Activated CD4-positive, alpha-beta memory T cell treated with anti-CD3 and anti-CD28 coated beads, Interleukin-2, amount 10 ng/mL, durations not matched to agents 7 days and 5 days (primary cell): ENCODE measurements at regions not wholly inside any gene's neighbourhood (a gene's known extent, or its start where the extent isn't known, plus 50 kb on each side); places are given as distances from the start of the nearest gene placed in this dataset.
A peak's percentile ranks its signal among the peaks of the same experiment; 100 is the strongest.

Experiments
- CTCF ChIA-PET: fragments of 350-600 bp; sonication (Branson Sonifier 250); formaldehyde crosslinking; loops from one replicate; lab custom pipeline; 2021; ENCODE audit warnings: antibody characterized with exemption, inconsistent platforms; lab: Charles Lee
- POLR2A ChIA-PET: fragments of 350-600 bp; sonication (Branson Sonifier 250); formaldehyde crosslinking; loops from one replicate; lab custom pipeline; 2021; ENCODE audit warnings: antibody characterized with exemption; lab: Charles Lee
- DNase-seq: peaks from one replicate; pipeline ENCODE4 v3.0.0-alpha.2; 2020
- H3K27ac Mint-ChIP-seq: one replicate; pipeline ENCODE4 v1.8.0; 2021; ENCODE audit warnings: mild to moderate bottlenecking, mixed read lengths
- H3K27me3 Mint-ChIP-seq: one replicate; pipeline ENCODE4 v1.8.0; 2021; ENCODE audit warnings: mixed read lengths
- H3K36me3 Mint-ChIP-seq: one replicate; pipeline ENCODE4 v1.8.0; 2021; ENCODE audit warnings: low read depth, mixed read lengths
- H3K4me1 Mint-ChIP-seq: one replicate; pipeline ENCODE4 v1.8.0; 2021; ENCODE audit warnings: mixed read lengths
- H3K4me3 Mint-ChIP-seq: one replicate; pipeline ENCODE4 v1.8.0; 2021; ENCODE audit warnings: mild to moderate bottlenecking, mixed read lengths
- H3K9me3 Mint-ChIP-seq: one replicate; pipeline ENCODE4 v1.8.0; 2021; ENCODE audit warnings: mixed read lengths

- no peaks in the 10 kb centered on the region for H3K36me3 Mint-ChIP-seq
- H3K27ac Mint-ChIP-seq, result no peak overlapping the region
- ChIA-PET CTCF (no interaction called here), POLR2A (no interaction called here)
- H3K4me1 Mint-ChIP-seq, result no peaks in the 10 kb centered on the region
- H3K9me3 Mint-ChIP-seq, result no peaks in the 10 kb centered on the region
- no peak overlapping the region for H3K4me3 Mint-ChIP-seq
- no peak for DNase-seq
- peaks cover 11% of the 10 kb centered on the region for H3K27me3 Mint-ChIP-seq
Observed at GRCh38 chr6:133827766-133828165, 61.1 kb upstream of the TCF21 start.

GRCh38 chr6:133833949-133834359, 55.0 kb upstream of the TCF21 start:
- ChIA-PET CTCF (interaction anchor here (1.4 to 2.2 kb wide), 2 partner anchors 83 to 262 kb away, joined by 4 to 6 read pairs; no protein-coding TSS in a partner anchor), POLR2A (no interaction called here)
- Mint-ChIP-seq H3K4me1 (peaks cover 6% of the 10 kb centered on the region), H3K4me3 (no peak overlapping the region), H3K27me3 (peaks cover 7% of the 10 kb centered on the region), H3K27ac (no peak overlapping the region), H3K36me3 (no peaks in the 10 kb centered on the region), H3K9me3 (no peaks in the 10 kb centered on the region)
- no peak for DNase-seq

- no peak overlapping the region for H3K4me3 Mint-ChIP-seq
- H3K9me3 Mint-ChIP-seq, result no peaks in the 10 kb centered on the region
- peaks cover 7% of the 10 kb centered on the region for H3K27me3 Mint-ChIP-seq
- ChIA-PET CTCF (interaction anchor here (1.2 to 2.2 kb wide), 3 partner anchors 81 to 261 kb away, joined by 3 to 6 read pairs (median 4); no protein-coding TSS in a partner anchor), POLR2A (no interaction called here)
- H3K27ac Mint-ChIP-seq, result no peak overlapping the region
- DNase-seq, result no peak
- no peaks in the 10 kb centered on the region for H3K36me3 Mint-ChIP-seq
- H3K4me1 Mint-ChIP-seq, result peaks cover 6% of the 10 kb centered on the region
Observed at GRCh38 chr6:133834472-133835170, 54.3 kb upstream of the TCF21 start.

- DNase-seq, result no peak
- ChIA-PET POLR2A (no interaction called here), CTCF (no interaction called here)
Observed at GRCh38 chr6:133835901-133836300, 53.0 kb upstream of the TCF21 start.

GRCh38 chr6:133837801-133838349, 51.0 kb upstream of the TCF21 start:
- H3K27me3 Mint-ChIP-seq, result peaks cover 13% of the 10 kb centered on the region
- peaks cover 6% of the 10 kb centered on the region for H3K4me1 Mint-ChIP-seq
- H3K27ac Mint-ChIP-seq, result no peak overlapping the region
- peak overlapping the region; percentile 56 for H3K4me3 Mint-ChIP-seq
- ChIA-PET CTCF (interaction anchor here (0.5 to 3.4 kb wide), 23 partner anchors 9 to 317 kb away, joined by 3 to 51 read pairs (median 3); no protein-coding TSS in a partner anchor), POLR2A (no interaction called here)
- H3K9me3 Mint-ChIP-seq, result no peaks in the 10 kb centered on the region
- no peaks in the 10 kb centered on the region for H3K36me3 Mint-ChIP-seq
- DNase-seq, result peak; percentile 61

More at GRCh38 chr6:133835901-133836300, 53.0 kb upstream of the TCF21 start:
- H3K27ac Mint-ChIP-seq, result no peak overlapping the region
- no peak overlapping the region for H3K4me3 Mint-ChIP-seq
- no peaks in the 10 kb centered on the region for H3K36me3 Mint-ChIP-seq
- H3K4me1 Mint-ChIP-seq, result peaks cover 6% of the 10 kb centered on the region
- no peaks in the 10 kb centered on the region for H3K9me3 Mint-ChIP-seq
- H3K27me3 Mint-ChIP-seq, result peaks cover 12% of the 10 kb centered on the region
